Glutamatergic neuron (in vitro differentiated cells): ENCODE measurements at regions not wholly inside any gene's neighbourhood (a gene's known extent, or its start where the extent isn't known, plus 50 kb on each side); places are given as distances from the start of the nearest gene placed in this dataset.

Source experiments
- DNase-seq: peaks from one replicate; pipeline ENCODE4 v3.0.0; 2022
- H3K27ac Mint-ChIP-seq: one replicate; pipeline ENCODE4 v1.8.0; 2020; ENCODE audit warnings: mild to moderate bottlenecking, mixed read lengths, inconsistent platforms; ENCODE audit not compliant: unreplicated experiment
- H3K27me3 Mint-ChIP-seq: one replicate; pipeline ENCODE4 v1.8.0; 2020; ENCODE audit warnings: mild to moderate bottlenecking, moderate library complexity, mixed read lengths, inconsistent platforms; ENCODE audit not compliant: unreplicated experiment
- H3K36me3 Mint-ChIP-seq: one replicate; pipeline ENCODE4 v1.8.0; 2020; ENCODE audit warnings: mild to moderate bottlenecking, mixed read lengths, inconsistent platforms; ENCODE audit not compliant: unreplicated experiment
- H3K4me1 Mint-ChIP-seq: one replicate; pipeline ENCODE4 v1.8.0; 2020; ENCODE audit warnings: mild to moderate bottlenecking, low read depth, mixed read lengths, inconsistent platforms; ENCODE audit not compliant: unreplicated experiment
- H3K4me3 Mint-ChIP-seq: one replicate; pipeline ENCODE4 v1.8.0; 2020; ENCODE audit warnings: mild to moderate bottlenecking, mixed read lengths, inconsistent platforms; ENCODE audit not compliant: unreplicated experiment
- H3K9me3 Mint-ChIP-seq: one replicate; pipeline ENCODE4 v1.8.0; 2020; ENCODE audit warnings: mild to moderate bottlenecking, moderate library complexity, mixed read lengths, inconsistent platforms; ENCODE audit not compliant: unreplicated experiment
- CTCF ChIP-seq: fragments of 200-600 bp; sonication (generic); IDR thresholded peaks from one replicate; pipeline ENCODE4 v1.5.0; 2021; ENCODE audit not compliant: partially characterized antibody, unreplicated experiment

GRCh38 chr1:38715415-38715814 is 144.2 kb downstream of the RRAGC start:
- no peak for DNase-seq
- H3K27ac Mint-ChIP-seq, result no peak overlapping the region
- peaks cover 3% of the 10 kb centered on the region for H3K9me3 Mint-ChIP-seq
- H3K4me3 Mint-ChIP-seq, result no peak overlapping the region
- no peak for TF ChIP-seq CTCF
- H3K27me3 Mint-ChIP-seq, result no peaks in the 10 kb centered on the region
- H3K36me3 Mint-ChIP-seq, result no peaks in the 10 kb centered on the region
- no peaks in the 10 kb centered on the region for H3K4me1 Mint-ChIP-seq

DNA sequence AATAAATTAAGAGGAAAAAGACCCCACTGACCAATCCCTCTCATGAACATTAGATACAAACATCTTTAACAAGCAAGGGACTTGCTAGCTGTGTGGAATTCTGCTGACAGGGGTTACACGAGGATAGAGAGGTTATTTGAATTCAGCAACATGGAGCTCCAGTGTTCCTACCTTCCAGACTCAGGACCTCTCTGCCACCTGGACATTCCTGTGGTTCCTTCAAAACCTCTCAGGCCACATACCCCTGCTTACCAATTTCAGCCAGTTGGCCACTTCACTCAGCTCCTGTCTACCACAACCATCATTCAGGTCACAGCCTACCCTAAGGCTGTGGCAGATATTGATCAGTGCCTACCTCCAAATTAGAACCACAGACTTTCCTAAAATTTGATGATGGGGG is 147.5 kb downstream of the RRAGC start:
- no peak for TF ChIP-seq CTCF
- no peak for DNase-seq
- no peaks in the 10 kb centered on the region for H3K36me3 Mint-ChIP-seq
- H3K27ac Mint-ChIP-seq, result no peak overlapping the region
- peaks cover 5% of the 10 kb centered on the region for H3K9me3 Mint-ChIP-seq
- no peaks in the 10 kb centered on the region for H3K4me1 Mint-ChIP-seq
- H3K4me3 Mint-ChIP-seq, result no peak overlapping the region
- no peaks in the 10 kb centered on the region for H3K27me3 Mint-ChIP-seq

GRCh38 chr1:38708701-38709258 is 150.8 kb downstream of the RRAGC start:
- Mint-ChIP-seq H3K4me3 (no peak overlapping the region), H3K27me3 (peaks cover 3% of the 10 kb centered on the region), H3K36me3 (peaks cover 21% of the 10 kb centered on the region), H3K27ac (no peak overlapping the region), H3K4me1 (no peaks in the 10 kb centered on the region), H3K9me3 (peaks cover 8% of the 10 kb centered on the region)
- DNase-seq, result no peak
- no peak for TF ChIP-seq CTCF

DNA sequence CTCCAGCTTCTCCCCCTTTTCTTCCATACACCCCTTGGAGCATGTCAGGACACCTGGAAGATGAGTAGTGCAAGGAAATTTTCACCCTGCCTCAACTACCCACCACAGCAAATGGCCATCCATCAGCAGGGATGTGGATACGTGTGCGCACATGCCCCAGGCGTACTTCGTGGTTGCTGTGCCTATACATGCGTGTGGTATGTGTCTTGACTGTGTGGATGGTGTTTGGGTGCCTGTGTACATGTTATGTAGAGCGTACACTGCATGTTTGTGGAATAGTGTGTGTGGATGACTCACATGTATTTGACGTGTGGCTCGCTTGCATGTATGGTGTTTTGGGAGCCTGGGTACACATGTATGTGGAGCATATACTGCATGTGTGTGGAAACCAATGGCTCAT is 158.5 kb downstream of the RRAGC start:
- no peak for TF ChIP-seq CTCF
- peaks cover 8% of the 10 kb centered on the region for H3K27me3 Mint-ChIP-seq
- no peak overlapping the region for H3K27ac Mint-ChIP-seq
- peaks cover 26% of the 10 kb centered on the region for H3K36me3 Mint-ChIP-seq
- peaks cover 2% of the 10 kb centered on the region for H3K9me3 Mint-ChIP-seq
- no peak overlapping the region for H3K4me3 Mint-ChIP-seq
- DNase-seq, result no peak
- H3K4me1 Mint-ChIP-seq, result no peaks in the 10 kb centered on the region

- Mint-ChIP-seq H3K4me1 (no peaks in the 10 kb centered on the region), H3K27ac (no peak overlapping the region), H3K36me3 (peaks cover 21% of the 10 kb centered on the region), H3K4me3 (no peak overlapping the region), H3K9me3 (peaks cover 2% of the 10 kb centered on the region), H3K27me3 (peaks cover 8% of the 10 kb centered on the region)
- TF ChIP-seq CTCF, result no peak
- peak; percentile 20 for DNase-seq
Measured at GRCh38 chr1:38700077-38700470, 159.5 kb downstream of the RRAGC start.
